Activated CD4-positive, alpha-beta T cell treated with anti-CD3 and anti-CD28 coated beads, Interleukin-2, Interleukin-4, amounts not matched to agents 100 ng/mL and 50 ng/mL, durations not matched to agents 16 hours and 8 hours (primary cell): ENCODE measurements at regions not wholly inside any gene's neighbourhood (a gene's known extent, or its start where the extent isn't known, plus 50 kb on each side); places are given as distances from the start of the nearest gene placed in this dataset.
"Not testable (repeated sequence)": the region's sequence is repeated elsewhere in the genome, so short reads cannot be mapped to it uniquely, and the experiment has no call there.

Experiments used
- DNase-seq: peaks from one replicate; pipeline ENCODE4 v3.0.0-alpha.2; 2020; ENCODE audit warnings: low spot score

DNA sequence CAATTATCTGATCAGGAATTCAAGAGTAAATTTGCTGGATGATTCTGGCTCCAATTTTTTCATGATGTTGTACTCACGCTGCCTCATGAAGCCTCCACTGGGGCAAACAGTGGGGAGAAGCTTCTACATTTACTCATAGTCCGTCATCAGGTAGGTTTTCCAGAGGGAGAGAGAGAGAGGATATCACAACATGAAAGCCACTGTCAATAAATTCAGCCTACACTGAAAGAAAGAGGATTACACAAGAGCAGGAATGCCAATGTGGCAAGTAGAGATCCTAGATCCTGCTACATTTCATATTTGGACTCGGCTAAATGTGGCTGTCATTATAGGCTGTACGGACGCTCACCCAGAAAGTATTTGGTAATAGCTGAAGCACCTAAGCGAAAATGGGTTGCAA is 819.9 kb downstream of the BRINP3 start:
- no peak for DNase-seq

DNA sequence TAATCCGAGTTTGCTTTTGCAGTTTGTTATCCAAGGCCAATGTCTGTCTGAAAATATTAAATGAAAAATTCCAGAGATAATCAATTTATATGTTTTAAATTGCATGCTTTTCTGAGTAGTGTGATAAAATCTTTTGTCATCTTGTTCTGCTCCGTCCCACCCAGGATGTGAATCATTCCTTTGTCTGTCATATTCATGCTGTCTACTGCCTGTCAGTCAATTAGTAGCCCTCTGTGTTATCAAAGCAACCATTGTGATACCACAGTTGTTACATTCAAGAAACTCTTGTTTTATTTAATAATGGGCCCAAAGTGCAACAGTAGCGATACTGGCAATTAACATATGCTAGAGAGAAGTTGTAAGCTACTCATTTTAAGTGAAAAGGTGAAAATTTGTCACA is 819.3 kb downstream of the BRINP3 start:
- DNase-seq, result no peak

DNA sequence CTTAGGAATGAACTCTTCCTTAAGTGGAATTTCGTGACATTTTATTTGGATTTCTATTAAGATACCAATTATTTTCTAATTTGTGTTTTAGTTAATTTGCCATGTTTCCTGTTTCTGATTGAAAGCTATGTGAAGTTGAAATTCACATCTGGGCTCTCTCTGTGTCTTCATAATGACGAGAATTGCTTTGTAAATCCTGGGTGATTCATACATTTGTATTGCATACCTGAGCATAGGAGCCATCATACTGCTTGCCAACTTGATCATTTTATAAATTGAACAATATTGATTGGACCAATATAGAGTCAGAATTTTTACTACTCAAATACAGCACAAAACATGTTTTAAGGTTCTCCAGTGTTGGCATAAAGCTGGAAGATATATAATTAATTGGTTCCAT is 817.9 kb downstream of the BRINP3 start:
- DNase-seq, result no peak

DNA sequence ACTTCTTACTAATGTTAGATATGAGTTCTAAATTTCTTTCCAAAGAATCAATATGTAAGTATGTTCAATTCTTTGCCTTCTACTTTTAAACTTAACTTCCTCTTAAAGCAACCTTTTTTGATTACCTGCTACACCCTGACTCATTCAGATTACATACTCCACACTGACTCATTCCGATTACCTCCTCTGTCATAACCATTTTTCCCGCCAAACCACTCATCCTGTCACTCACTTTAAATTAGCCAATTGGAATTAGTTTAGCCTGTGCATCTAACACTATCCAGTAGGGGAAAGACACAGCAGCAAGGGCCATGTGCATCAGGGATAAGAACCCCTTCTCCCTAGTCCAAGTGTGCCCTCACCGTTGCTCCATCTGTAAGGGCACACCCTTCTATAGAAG is 815.5 kb downstream of the BRINP3 start:
- no peak for DNase-seq

DNA sequence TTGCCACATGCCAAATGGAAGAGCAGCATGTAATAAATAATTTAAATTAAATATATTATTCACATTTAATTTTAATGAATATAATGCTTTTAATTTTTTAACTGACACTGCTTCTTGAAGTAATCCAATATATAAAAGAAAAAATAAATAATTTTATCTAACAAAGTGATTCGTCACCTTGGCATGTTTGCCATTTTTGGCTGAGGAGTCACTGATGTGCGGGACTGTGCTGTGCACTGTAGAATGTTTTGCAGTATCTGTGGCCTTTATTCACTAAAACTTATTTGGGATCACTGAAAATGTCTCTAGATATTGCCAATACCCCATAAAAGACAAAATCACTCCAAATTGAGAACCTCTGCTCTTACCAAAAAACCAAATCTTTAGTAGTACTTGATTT is 807.8 kb downstream of the BRINP3 start:
- DNase-seq, result no peak

DNA sequence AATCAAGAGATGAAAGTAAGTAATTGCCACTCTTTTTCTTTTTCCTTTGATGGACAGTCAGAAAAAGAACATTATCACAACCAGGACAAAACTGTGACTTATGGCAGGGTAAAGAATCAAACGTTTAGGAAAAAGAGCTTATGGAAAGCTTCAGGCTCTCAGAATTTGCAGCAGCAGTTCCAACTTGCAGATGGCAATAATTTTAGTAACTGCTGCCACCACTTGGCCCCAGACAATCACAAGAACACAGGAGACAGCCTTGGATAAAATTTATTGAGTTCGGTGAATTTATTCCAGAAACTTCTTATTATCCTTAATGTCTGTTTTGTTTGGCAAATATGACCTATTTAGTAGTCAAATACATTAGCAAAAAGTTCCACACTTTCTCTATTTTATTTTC is 804.4 kb downstream of the BRINP3 start:
- no peak for DNase-seq

DNA sequence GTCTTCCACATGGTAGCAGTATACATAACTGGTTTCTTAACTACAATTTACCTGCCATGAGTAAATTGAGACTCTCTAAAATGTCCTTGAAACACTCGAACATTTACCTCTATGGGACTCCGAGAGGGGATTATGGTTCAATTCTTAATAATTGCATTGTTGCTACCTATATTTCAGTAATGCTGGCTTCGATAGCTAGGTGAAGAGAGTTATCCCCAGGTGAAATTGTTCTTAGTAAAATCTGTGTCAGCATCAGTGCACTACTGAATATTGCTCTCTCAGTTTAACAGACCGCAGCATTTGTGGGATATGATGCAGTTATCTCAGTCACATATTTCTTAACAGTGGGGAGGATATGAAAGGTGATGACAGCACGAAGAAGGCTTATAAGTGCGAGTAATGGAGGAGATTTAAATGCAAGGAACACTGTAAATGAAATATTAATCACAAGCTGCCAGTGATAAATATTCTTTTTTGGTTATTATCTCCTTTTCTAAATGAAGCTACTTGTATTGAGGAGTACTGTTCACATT is 801.9 kb downstream of the BRINP3 start:
- no peak for DNase-seq

DNA sequence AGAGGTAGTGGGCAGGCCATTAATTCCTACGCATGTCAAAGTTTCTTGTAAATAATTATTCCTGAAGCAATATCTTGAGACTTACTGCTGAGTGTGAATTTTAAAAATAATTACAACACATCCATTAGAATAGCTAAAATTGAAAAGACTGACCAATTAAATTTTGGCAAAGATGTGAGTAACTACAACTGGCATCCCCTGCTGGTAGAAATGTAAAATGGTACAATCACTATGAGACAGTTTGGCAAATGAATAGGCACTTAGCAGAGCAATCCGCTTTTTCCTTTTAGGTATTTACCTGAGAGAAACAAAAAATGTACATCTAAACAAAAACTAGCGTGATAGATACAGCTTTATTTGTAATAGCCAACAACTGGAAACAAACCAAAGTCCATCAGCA is 798.9 kb downstream of the BRINP3 start:
- no peak for DNase-seq

DNA sequence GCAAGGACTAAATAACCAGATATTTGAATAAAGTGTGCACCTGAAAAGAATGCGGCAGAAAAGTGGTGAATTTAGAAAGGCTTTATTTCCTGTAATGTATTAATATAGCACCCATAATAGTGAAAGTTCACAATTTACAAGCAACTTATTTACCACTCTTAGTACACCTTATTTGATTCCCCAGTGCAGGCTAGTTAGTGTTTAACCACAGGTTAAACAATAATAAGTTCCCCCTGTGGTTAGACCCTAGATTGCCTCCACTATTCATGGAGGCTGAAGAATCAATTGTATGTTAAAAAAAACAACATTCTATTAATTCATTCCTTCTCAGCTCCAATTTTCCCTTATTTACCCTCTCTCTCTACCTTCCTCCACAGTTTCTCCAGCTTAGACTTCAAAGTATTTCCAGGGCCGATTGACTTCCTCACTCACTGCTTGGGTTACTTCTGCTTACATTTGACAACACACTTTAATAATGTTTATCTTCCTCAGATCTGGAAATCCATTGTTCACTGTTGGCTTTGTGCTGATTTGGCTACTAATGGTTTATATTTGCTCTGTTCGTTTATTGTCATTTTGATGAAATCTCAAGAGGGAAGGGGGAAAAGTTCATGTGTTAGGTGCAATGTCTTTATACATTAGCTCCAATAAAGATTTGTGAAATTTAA is 796.3 kb downstream of the BRINP3 start:
- no peak for DNase-seq

DNA sequence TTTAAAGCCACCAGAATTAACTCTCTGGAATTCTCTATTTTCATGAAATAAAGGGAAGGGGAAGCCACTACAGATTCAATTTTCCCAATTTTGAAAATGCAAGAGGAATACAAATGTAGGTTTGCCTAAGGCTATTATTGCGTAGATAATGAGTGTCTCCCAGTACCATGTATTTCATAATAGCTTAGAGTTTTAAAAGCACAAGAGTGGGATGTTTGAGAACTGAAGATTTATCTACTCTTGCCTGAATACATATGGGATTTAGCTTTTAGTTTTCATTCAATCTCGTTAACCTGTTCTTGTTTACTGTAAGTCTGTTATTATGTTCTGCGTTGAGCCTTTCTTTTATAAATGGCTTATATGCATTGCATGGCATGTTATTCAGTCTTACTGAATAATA is 795.1 kb downstream of the BRINP3 start:
- no peak for DNase-seq

DNA sequence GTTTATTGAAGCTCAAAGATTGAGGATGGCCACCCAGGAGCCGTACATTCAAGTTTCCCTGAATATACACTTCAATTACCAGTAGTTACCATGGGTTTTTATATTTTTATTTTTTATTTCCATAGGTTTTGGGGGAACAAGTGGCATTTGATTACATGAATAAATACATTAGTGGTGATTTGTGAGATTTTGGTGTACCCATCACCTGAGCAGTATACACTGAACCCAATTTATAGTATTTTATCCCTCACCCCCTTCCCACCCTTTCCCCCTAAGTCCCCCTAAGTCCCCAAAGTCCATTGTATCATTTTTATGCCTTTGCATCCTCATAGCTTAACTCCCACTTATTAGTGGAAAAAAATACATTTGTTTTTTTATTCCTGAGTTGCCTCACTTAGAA is 791.4 kb downstream of the BRINP3 start:
- DNase-seq, result no peak

DNA sequence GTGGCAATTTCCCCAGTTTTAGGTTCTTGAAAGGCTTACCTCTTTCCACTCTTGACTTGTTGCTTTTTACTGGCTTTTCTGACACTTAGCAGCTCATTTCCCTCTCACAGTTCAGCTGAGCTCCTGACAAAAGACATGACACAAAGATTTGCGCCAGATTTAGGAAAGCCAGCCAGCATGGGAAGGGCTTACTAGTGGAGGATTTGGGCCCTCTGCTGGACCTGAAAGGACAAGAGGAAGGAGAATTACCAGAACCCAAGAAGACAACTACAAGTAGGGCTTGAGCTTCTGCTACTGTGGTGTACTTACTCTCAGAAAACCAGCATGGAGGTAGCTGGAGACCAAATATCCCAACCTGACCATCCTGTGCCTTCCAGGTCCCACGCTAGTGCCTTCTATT is 784.5 kb downstream of the BRINP3 start:
- no peak for DNase-seq

DNA sequence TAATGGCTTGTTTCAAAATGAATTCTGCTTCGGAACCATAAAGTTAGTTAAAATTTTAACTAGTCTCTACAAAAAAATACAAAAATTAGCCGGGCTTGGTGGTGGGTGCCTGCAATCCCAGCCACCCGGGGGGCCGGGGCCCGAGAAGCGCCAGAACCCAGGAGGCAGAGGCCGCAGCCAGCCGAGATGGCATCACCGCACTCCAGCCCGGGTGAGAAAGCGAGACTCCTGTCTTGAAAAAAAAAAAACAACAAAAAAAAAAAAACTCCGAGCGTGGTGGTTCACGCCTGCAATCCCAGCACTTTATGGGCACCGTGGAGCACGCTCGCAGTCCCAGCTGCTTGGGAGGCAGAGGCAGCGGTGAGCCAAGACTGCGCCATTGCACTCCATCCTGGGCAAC is 781.4 kb downstream of the BRINP3 start:
- no peak for DNase-seq

DNA sequence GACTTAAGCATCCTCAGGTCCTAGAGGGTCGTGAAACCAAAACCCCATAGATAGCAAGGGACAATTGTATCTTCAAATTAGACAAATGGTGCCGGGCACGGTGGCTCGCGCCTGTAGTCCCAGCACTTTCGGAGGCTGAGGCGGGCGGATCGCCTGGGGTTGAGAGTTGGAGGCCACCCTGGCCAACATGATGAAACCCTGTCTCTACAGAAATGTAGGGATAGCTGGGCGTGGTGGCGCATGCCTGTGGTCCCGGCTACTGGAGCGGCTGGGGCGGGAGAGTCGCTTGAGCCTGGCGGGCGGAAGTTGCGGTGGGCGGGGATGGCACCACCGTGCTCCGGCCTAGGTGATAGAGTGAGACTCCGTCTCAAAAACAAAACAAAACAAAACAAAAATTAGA is 780.6 kb downstream of the BRINP3 start:
- DNase-seq, result no peak

DNA sequence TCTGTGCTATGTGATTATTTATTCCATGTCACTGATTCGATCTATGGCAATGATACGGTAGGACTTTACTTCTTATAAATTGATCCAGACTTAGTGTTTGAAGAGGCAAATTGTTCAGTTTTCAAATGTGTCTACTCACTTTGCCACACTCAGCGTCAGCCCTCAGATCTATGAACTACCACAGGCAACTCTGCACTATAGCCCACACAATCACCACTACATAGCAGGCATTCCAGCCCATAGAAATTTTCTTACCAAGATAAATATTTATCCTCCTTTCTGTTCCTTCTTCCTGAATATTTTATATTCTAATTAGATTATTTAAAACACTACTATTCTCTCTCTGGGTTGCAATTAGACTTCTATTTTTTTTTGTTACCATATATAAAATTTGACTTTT is 776.1 kb downstream of the BRINP3 start:
- DNase-seq, result no peak

DNA sequence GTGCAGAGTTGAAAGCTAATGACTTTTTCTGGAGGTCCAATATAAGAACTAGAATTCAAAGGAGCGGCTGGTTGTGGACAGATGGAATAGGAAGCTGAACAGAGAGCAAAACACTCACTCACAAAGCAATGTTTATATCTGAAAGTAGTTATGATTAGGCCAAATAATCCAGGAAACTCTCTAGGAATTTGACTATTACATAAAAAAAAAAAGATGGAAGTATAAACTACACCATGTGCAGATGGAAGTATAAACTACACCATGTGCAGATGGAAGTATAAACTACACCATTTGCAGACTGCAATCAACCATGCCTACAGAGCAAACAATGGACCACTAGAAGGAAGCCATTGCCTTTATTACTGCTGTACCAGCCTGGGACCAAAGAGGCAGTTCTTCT is 771.1 kb downstream of the BRINP3 start:
- no peak for DNase-seq

DNA sequence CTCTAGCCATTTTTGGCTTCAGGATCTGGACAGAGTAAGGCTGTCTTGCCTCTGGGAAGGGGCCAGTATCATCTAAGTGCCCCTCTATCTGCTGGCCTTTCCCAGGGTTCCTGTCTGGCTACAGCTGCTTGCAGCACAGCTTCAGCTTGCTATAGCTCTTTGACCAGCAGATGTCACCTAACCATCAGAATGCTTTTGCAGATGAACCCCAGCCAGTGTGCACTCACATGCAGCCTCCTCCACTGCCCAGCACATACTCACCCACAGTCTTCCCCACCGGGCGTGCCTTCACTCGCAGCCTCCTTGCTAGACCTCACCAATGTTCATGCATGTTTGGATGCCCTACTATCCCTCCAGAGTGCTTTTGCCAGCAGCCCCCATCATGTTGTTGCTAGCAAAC is 769.0 kb downstream of the BRINP3 start:
- no peak for DNase-seq

DNA sequence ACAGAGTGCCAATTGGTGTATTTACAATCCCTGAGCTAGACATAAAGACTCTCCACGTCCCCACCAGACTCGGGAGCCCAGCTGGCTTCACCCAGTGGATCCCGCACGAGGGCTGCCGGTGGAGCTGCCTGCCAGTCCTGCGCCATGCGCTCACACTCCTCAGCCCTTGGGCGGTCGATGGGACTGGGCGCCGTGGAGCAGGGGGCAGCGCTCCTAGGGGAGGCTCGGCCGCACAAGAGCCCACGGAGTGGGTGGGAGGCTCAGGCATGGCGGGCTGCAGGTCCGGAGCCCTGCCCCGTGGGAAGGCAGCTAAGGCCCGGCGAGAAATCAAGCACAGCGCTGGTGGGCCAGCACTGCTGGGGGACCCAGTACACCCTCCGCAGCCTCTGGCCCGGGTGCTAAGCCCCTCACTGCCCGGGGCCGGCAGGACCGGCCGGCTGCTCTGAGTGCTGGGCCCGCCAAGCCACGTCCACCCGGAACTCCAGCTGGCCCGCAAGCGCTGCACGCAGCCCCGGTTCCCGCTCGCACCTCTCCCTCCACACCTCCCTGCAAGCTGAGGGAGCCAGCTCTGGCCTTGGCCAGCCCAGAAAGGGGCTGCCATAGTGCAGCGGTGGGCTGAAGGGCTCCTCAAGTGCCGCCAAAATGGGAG is 759.4 kb downstream of the BRINP3 start:
- DNase-seq, result not testable (repeated sequence)

DNA sequence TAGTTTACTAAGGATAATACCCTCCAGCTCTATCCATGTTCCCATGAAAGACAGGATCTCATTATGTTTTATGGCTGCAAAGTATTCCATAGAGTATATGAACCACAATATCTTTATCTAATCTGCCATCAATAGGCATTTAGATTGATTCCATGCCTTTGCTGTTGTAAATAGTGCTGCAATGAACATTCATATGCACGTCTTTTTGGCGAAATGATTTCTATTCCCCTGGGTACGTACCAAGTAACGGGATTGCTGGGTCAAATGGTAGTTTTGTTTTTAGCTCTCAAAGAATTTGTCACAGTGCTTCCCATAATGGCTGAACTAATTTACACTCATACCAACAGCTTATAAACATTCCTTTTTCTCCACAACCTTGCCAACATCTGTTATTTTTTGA is 750.9 kb downstream of the BRINP3 start:
- no peak for DNase-seq

DNA sequence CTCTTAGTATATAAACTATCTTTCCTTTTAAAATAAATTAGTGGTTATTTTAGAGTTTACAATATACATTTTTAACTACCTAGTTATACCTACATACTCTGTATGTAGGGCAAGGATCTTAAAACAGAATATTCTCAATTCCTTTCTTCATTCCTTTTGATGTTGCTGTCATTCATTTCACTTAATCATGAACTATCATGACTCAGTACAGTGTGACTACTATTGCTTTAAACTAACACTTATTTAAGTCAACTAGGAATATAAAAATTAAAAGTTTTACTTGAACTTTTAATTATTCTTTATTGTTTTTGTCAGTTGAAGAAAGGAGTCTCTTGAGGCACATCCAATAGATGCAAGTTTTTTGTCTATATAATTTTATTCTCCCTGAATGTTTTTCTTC is 726.4 kb downstream of the BRINP3 start:
- DNase-seq, result no peak

DNA sequence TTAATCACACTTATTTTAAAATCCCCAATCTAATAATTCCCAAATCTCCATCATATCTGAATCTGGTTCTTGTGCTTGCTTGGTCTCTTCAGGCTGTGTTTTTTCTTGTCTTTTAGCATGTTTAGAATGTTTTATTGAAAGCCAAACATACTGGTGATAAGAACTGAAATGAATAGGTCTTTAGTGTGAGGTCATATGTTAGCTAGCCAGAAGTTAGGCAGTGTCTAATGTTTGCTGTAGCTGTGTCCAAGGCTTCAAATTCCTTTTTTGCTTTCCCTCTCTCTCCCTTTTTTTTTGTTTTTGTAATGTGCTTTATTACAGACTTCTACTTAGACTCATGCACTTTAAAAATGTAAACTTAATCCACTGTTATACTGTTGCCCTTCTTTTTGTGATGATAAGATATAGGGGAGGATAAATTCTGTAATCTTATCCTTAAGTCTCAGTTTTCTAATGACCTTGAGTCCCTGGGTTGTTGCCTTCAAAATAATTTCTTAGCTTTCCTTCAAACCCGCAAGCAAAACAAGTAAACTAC is 725.1 kb downstream of the BRINP3 start:
- no peak for DNase-seq

DNA sequence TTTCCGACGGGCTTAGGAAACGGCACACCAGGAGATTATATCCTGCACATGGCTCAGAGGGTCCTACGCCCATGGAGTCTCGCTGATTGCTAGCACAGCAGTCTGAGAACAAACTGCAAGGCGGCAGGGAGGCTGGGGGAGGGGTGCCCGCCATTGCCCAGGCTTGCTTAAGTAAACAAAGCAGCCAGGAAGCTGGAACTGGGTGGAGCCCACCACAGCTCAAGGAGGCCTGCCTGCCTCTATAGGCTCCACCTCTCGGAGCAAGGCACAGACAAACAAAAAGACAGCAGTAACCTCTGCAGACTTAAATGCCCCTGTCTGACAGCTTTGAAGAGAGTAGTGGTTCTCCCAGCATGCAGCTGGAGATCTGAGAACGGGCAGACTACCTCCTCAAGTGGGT is 722.6 kb downstream of the BRINP3 start:
- not testable (repeated sequence) for DNase-seq

DNA sequence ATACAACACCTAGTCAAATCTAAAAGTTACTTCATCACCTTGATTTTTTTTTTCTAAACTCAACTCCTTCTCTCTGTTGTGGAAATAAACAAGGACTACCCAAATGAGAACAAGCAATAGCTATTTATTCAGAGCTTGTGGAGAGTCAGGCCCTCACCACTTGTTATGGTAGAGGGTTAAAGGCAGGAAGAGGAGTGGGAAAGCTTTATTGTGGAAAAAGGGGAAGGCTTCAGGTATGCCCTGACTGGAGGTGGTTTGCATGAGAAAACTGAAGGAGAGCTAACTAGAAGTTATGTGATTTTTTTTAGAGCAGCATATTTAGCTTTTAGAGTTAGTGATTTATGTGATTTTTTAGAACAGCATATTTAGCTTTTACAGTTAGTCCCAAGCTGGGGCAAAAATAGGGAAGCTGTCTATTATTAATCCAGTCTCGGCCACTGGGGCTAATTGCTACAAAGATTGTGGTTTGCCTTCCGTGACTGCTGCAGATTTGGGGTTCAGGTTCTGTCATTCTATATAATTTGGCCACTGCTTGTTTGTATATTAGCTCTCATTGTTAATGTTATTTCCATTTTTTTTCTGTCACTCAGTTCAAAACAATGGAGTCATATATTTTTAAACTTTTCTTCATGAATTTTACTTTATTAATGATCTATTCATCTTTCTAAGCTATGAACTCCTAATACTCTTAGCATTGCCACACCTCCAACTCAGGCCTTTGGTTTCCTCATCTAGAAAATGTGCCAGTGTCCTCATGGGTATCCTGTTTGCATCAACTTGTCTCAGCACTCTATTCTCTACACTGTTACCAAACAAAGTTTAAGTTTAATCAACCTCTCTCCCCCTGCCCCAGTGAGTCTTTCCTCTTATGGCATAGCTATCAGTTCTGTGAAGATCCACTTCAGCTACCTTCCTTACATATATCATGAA is 713.0 kb downstream of the BRINP3 start:
- no peak for DNase-seq
